NCI-H345 treated with DMSO at 0.1 percent for 48 hours (cell line): ENCODE measurements at regions not wholly inside any gene's neighbourhood (a gene's known extent, or its start where the extent isn't known, plus 50 kb on each side); places are given as distances from the start of the nearest gene placed in this dataset.
"Not testable (repeated sequence)": the region's sequence is repeated elsewhere in the genome, so short reads cannot be mapped to it uniquely, and the experiment has no call there.

Experiments
- DNase-seq: peaks from one replicate; lab custom pipeline; 2025; ENCODE audit not compliant: unreplicated experiment; lab: John Stamatoyannopoulos, UW

DNA sequence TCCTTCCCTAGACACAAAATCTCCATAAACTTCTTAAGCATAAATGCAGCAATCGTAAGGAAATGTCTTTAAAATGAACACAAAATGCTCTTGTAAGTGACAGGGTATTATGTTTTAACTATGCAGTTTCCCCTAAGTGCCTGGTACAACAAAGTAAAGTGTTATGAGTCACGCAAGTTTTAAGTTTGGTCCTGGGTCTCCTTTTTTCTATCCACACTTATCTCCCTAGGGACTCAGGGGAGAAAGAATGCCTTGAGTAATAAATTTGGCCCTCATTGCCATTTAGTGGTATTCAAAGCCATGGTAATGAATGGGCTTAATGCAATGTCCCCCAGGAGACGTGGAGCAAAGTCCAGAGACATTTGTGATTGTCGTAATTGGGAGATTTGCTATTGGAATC lies 149.1 kb downstream of the MAGEB17 start:
- DNase-seq: no peak

GRCh38 chrX:16319929-16320328 lies 152.6 kb downstream of the MAGEB17 start:
- no peak for DNase-seq

GRCh38 chrX:16320765-16321355 lies 153.6 kb downstream of the MAGEB17 start:
- DNase-seq: no peak

DNA sequence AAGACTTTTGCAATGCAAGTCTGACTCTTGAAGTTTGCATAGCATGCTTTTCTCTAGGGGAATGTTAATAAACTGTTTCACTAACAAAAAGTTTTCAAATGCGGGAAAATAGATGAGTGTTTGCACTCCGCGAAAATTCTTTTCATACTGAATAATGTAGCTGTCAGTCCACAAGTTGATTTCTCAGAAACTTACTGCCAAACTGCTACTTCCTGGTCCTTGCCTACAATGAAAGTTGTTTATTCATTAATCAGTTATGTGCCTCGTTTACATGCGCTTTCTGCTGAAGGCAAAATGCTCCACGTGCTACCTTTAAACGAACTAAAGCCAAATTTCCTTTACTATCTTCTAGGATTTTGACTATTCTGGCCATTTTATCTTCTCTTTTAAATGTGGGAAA lies 166.2 kb downstream of the MAGEB17 start:
- no peak for DNase-seq

GRCh38 chrX:16335181-16335580 lies 167.9 kb downstream of the MAGEB17 start:
- DNase-seq: no peak

DNA sequence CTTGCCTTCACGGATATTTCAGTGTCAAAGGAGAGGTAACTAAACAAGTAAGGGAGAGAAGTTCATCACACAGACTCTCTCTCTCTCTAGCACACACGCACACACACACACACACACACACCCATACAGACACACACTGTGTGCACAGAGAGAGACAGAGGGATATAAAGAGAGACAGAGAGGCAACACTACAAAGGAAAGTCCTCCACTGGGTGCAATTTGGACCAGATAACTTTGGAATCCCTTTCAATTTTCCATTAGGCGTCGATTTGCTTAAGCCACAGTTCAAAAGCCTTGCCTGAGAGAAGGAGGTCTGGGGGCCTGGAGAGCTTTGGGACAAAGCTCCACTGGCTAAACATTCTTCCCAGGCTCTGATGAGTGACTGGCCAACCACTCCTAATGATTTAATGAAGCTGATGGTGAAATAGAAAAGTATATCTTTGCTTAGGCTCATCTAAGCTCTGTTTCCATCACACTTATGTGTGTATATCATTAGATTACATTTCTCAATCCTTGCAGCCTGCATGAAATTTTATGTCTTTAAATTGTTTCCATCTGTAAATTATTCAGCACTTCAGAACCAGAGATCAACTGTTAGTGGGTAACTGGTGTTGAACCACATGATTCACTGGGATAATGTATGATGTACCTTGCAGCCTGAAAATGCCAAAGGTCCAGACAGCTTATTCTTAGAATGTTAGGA lies 180.8 kb downstream of the MAGEB17 start:
- no peak for DNase-seq

- no peak for DNase-seq
Measured at GRCh38 chrX:16357902-16358301, 190.6 kb downstream of the MAGEB17 start.

GRCh38 chrX:16360056-16360455 lies 192.8 kb downstream of the MAGEB17 start:
- DNase-seq: not testable (repeated sequence)

- no peak for DNase-seq
Measured at GRCh38 chrX:16368696-16369095, 201.4 kb downstream of the MAGEB17 start.

- no peak for DNase-seq
Measured at GRCh38 chrX:16376056-16376455, 208.8 kb downstream of the MAGEB17 start.

GRCh38 chrX:16386126-16386525 lies 218.8 kb downstream of the MAGEB17 start:
- DNase-seq: no peak

DNA sequence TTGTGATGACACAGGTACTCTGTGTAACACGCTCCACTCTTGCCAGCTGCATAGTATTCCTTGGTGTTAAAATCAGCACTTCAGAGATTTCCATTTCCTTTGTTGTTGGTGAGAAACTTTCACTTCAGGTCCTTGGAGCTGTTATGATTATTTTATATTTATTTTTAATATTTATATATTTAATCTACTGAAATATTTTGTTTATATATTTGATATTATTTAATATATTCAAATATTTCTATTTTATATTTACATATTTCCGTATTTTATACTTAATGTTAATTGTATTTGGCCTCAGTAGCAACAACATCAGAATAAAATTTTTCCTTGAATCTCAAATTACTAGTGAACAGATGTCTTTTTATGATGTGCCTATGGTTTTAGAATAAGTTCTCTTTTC lies 225.3 kb downstream of the MAGEB17 start:
- DNase-seq: no peak

DNA sequence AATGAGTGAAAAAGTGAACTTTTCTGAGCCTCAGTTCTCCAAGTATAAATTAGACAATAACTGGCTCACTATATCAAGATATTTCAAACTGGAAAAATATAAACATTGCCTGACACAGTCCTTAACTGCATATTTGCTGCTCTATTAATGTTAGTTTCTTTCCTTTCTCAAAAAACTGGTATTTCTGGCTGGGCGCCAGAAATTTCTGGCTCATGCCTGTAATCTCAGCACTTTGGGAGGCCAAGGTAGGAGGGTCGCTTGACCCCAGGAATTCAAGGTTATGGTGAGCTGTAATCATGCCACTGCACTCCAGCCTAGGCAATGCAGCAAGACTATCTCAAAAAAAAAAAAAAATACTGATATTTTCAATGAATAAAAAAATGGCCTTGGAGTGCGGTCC lies 227.0 kb downstream of the MAGEB17 start:
- DNase-seq: no peak

GRCh38 chrX:16403808-16404207 lies 236.5 kb downstream of the MAGEB17 start:
- DNase-seq: no peak

DNA sequence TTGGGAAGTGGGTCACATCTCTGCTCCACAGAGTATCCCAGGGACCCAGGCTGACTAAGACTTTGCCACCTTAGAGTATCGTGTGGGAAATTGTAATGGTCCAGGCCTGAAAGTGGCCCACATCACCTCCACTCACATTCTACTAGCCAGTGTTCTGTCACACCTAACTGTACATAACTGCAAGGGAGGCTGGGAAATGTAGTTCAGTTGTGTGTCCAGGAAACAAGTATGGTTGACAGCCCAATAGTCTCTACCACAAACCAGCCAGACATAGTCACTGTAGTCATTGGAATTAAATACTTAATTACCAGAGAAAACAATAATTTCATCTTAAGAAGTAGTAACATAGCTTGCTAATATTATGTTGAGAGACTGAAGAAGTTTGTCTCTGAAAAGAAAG lies 233.4 kb upstream of the S100G start:
- DNase-seq: no peak

GRCh38 chrX:16418650-16419049 lies 231.3 kb upstream of the S100G start:
- no peak for DNase-seq

- no peak for DNase-seq
Measured at GRCh38 chrX:16427668-16428067, 222.3 kb upstream of the S100G start.

GRCh38 chrX:16429406-16429805 lies 220.6 kb upstream of the S100G start:
- DNase-seq: no peak

DNA sequence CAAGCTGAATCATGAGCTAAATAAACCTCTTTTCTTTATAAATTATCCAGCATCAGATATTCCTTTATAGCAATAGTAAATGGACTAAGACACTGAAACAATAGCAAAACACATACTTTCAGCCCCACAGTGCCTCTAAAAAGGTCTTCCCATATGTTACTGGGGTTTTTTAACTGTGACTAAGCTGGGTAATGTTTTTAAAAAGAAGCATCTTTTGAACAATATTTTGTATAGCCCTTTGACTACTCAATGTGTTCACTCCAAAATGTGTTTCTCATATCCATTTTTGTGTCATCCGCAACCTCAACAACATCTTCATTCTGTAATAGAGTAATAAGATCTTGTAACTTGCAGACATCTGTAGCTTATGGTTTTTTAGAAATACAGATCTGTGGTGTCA lies 218.7 kb upstream of the S100G start:
- no peak for DNase-seq

- no peak for DNase-seq
Measured at GRCh38 chrX:16433021-16433420, 216.9 kb upstream of the S100G start.

DNA sequence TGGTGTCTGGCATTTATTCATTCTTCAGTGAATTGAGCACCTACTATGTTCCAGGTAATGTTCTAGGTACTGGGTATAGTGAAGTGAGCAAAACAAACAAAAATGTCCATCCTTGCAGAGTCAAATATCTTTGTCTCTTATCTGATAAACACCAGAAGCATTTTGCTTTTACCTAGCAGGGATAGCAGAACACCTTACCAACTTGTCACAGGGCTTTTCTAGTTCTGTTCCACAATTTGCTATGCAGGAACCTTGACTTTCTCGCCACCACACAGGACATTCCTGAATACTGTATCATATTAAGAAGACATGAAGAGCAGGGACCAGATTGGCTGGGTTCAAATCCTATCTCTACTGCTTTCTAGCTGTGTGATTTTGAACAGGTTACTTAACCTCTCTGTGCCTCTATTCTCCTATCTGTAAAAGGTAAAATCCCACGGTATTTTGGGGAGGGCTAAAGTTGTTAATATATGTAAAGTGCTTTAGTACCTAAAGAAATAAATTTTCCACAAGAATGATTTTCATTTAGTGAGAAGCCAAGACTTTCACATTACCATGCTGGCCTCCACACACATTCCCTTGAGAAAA lies 214.5 kb upstream of the S100G start:
- no peak for DNase-seq

- DNase-seq: peak; percentile 10
Measured at GRCh38 chrX:16436348-16437188, 213.4 kb upstream of the S100G start.
